IMR-90 (cell line): ENCODE measurements at regions not wholly inside any gene's neighbourhood (a gene's known extent, or its start where the extent isn't known, plus 50 kb on each side); places are given as distances from the start of the nearest gene placed in this dataset.

Experiments used
- ATAC-seq: fragments of 200-7000 bp; cut with Tn5 transposase; 2 replicates; pipeline ENCODE4 v1.9.1; 2020; ENCODE audit warnings: low read depth, mild to moderate bottlenecking, moderate library complexity
- BruUV-seq: library from RNA; stranded (reverse); fragments of 400-500 nt; replicated peaks from 2 replicates; lab custom pipeline; 2021; lab: Mats Ljungman, UMichigan
- CTCF ChIA-PET: fragments of 300-600 bp; formaldehyde crosslinking; extraction: SDS; loops from one replicate; lab custom pipeline; 2021; ENCODE audit warnings: antibody characterized with exemption; lab: Yijun Ruan, JAX
- POLR2A ChIA-PET: fragments of 300-600 bp; sonication (Branson Sonifier 250); formaldehyde crosslinking; loops from one replicate; lab custom pipeline; 2022; ENCODE audit warnings: antibody characterized with exemption; ENCODE audit not compliant: unreplicated experiment; lab: Charles Lee
- DNase-seq: peaks from one replicate; pipeline ENCODE4 v3.0.0; 2013
- H2AFZ ChIP-seq: replicated peaks from 2 replicates; pipeline ENCODE3; 2013; ENCODE audit warnings: low read length, mild to moderate bottlenecking; ENCODE audit not compliant: poor library complexity
- H2AK5ac ChIP-seq: 2 replicates; pipeline ENCODE4 v1.6.1; 2013; ENCODE audit warnings: low read depth, low read length, inconsistent platforms
- H2AK9ac ChIP-seq: replicated peaks from 2 replicates; pipeline ENCODE3; 2013; ENCODE audit warnings: mild to moderate bottlenecking, low read depth, low read length, moderate library complexity; ENCODE audit not compliant: poor library complexity
- H2BK120ac ChIP-seq: 2 replicates; pipeline ENCODE4 v1.6.1; 2013; ENCODE audit warnings: low read depth, low read length, inconsistent platforms
- H2BK15ac ChIP-seq: 3 replicates; pipeline ENCODE4 v1.6.1; 2013; ENCODE audit warnings: low read depth, low read length, inconsistent platforms
- H2BK20ac ChIP-seq: 2 replicates; pipeline ENCODE4 v1.6.1; 2013; ENCODE audit warnings: low read depth, mild to moderate bottlenecking, inconsistent platforms, low read length, moderate library complexity
- H2BK5ac ChIP-seq: 2 replicates; pipeline ENCODE4 v1.6.1; 2013; ENCODE audit warnings: mild to moderate bottlenecking, low read depth, low read length, inconsistent platforms; ENCODE audit not compliant: poor library complexity, severe bottlenecking
- H3K14ac ChIP-seq: replicated peaks from 2 replicates; pipeline ENCODE4 v1.6.1; 2013; ENCODE audit warnings: low read depth, low read length, inconsistent platforms
- H3K18ac ChIP-seq: 2 replicates; pipeline ENCODE4 v1.6.1; 2013; ENCODE audit warnings: low read depth, low read length, control low read depth
- H3K23ac ChIP-seq: 2 replicates; pipeline ENCODE4 v1.6.1; 2013; ENCODE audit warnings: low read depth, low read length, inconsistent platforms
- H3K27ac ChIP-seq: 2 replicates; pipeline ENCODE4 v1.5.1; 2013; ENCODE audit warnings: mild to moderate bottlenecking, control low read depth, low read length; ENCODE audit not compliant: insufficient read depth
- H3K27me3 ChIP-seq: 2 replicates; pipeline ENCODE4 v1.6.1; 2013; ENCODE audit warnings: low read length; ENCODE audit not compliant: control insufficient read depth, insufficient read depth
- H3K36me3 ChIP-seq: 2 replicates; pipeline ENCODE4 v1.6.1; 2013; ENCODE audit warnings: low read length, mixed read lengths; ENCODE audit not compliant: control insufficient read depth, insufficient read depth
- H3K4ac ChIP-seq: 2 replicates; pipeline ENCODE4 v1.6.1; 2013; ENCODE audit warnings: low read depth, low read length, inconsistent platforms
- H3K4me1 ChIP-seq: 2 replicates; pipeline ENCODE4 v1.6.1; 2013; ENCODE audit warnings: low read length, mixed read lengths; ENCODE audit not compliant: control insufficient read depth, insufficient read depth
- H3K4me2 ChIP-seq: 2 replicates; pipeline ENCODE4 v1.6.1; 2013; ENCODE audit warnings: low read depth, mild to moderate bottlenecking, control low read depth, low read length, moderate library complexity
- H3K4me3 ChIP-seq: 2 replicates; pipeline ENCODE4 v1.5.1; 2013; ENCODE audit warnings: low read depth, mild to moderate bottlenecking, control low read depth, low read length, moderate library complexity; ENCODE audit not compliant: insufficient read depth
- H3K56ac ChIP-seq: 2 replicates; pipeline ENCODE4 v1.6.1; 2013; ENCODE audit warnings: low read length, inconsistent platforms; ENCODE audit not compliant: insufficient read depth; ENCODE audit errors: extremely low read depth
- H3K79me1 ChIP-seq, 2 experiments: 2 replicates each; pipeline ENCODE4 v1.6.1; 2013; ENCODE audit warnings: low read length in 2 of 2, inconsistent platforms in 1 of 2, low read depth in 1 of 2
- H3K9ac ChIP-seq: 2 replicates; pipeline ENCODE4 v1.6.1; 2013; ENCODE audit warnings: low read depth, low read length, control low read depth
- H3K9me1 ChIP-seq: 2 replicates; pipeline ENCODE4 v1.6.1; 2013; ENCODE audit warnings: low read length, inconsistent platforms; ENCODE audit not compliant: insufficient read depth
- H3K9me3 ChIP-seq: 2 replicates; pipeline ENCODE4 v1.6.1; 2013; ENCODE audit warnings: low read length; ENCODE audit not compliant: control insufficient read depth, insufficient read depth
- H4K20me1 ChIP-seq: 2 replicates; pipeline ENCODE4 v1.6.1; 2013; ENCODE audit warnings: low read length, inconsistent platforms; ENCODE audit not compliant: insufficient read depth
- H4K5ac ChIP-seq: 2 replicates; pipeline ENCODE4 v1.6.1; 2013; ENCODE audit warnings: mild to moderate bottlenecking, low read depth, low read length, control low read depth
- H4K8ac ChIP-seq, 2 experiments: 2 replicates each; pipeline ENCODE4 v1.6.1; 2013; ENCODE audit warnings: low read depth in 2 of 2, low read length in 2 of 2, control low read depth in 1 of 2, inconsistent platforms in 1 of 2
- H4K91ac ChIP-seq: 2 replicates; pipeline ENCODE4 v1.6.1; 2013; ENCODE audit warnings: low read depth, low read length, inconsistent platforms; ENCODE audit not compliant: insufficient read depth
- BHLHE40 ChIP-seq: fragments of 150-350 bp; IDR thresholded peaks from 2 replicates; pipeline ENCODE4 v1.6.1; 2016; ENCODE audit warnings: mild to moderate bottlenecking, low read depth, low read length
- CEBPB ChIP-seq: IDR thresholded peaks from 2 replicates; pipeline ENCODE4 v1.6.1; 2012; ENCODE audit warnings: low read depth, low read length, improper control_type of control experiment
- CHD1 ChIP-seq: IDR thresholded peaks from 2 replicates; pipeline ENCODE4 v1.6.1; 2012; ENCODE audit warnings: low read depth, low read length, improper control_type of control experiment
- ELK1 ChIP-seq: fragments of 150-350 bp; IDR thresholded peaks from 2 replicates; pipeline ENCODE4 v1.6.1; 2016; ENCODE audit warnings: low read depth, mild to moderate bottlenecking, low read length, moderate library complexity, borderline replicate concordance
- FOS ChIP-seq: fragments of 150-350 bp; IDR thresholded peaks from 2 replicates; pipeline ENCODE4 v1.6.1; 2016; ENCODE audit warnings: low read depth, low read length
- MAFK ChIP-seq: IDR thresholded peaks from 2 replicates; pipeline ENCODE4 v1.6.1; 2012; ENCODE audit warnings: low read depth, low read length, improper control_type of control experiment
- MAZ ChIP-seq: IDR thresholded peaks from 2 replicates; pipeline ENCODE4 v1.6.1; 2012; ENCODE audit warnings: low read depth, mild to moderate bottlenecking, low read length, improper control_type of control experiment, moderate library complexity, borderline replicate concordance
- MXI1 ChIP-seq: IDR thresholded peaks from 2 replicates; pipeline ENCODE4 v1.6.1; 2012; ENCODE audit warnings: low read depth, mild to moderate bottlenecking, low read length, moderate library complexity, borderline replicate concordance
- NFE2L2 ChIP-seq: fragments of 150-350 bp; IDR thresholded peaks from 2 replicates; pipeline ENCODE4 v1.6.1; 2016; ENCODE audit warnings: low read depth, mild to moderate bottlenecking, low read length
- POLR2A ChIP-seq: IDR thresholded peaks from 2 replicates; pipeline ENCODE4 v1.6.1; 2012; ENCODE audit warnings: mild to moderate bottlenecking, low read depth, low read length
- RAD21 ChIP-seq: IDR thresholded peaks from 2 replicates; pipeline ENCODE4 v1.6.1; 2012; ENCODE audit warnings: low read length, improper control_type of control experiment
- RCOR1 ChIP-seq: IDR thresholded peaks from 2 replicates; pipeline ENCODE4 v1.6.1; 2012; ENCODE audit warnings: mild to moderate bottlenecking, low read length, improper control_type of control experiment; ENCODE audit not compliant: insufficient replicate concordance
- RFX5 ChIP-seq: IDR thresholded peaks from 2 replicates; pipeline ENCODE4 v1.8.0; 2012; ENCODE audit warnings: low read depth, mild to moderate bottlenecking, low read length, moderate library complexity
- SMC3 ChIP-seq: fragments of 150-350 bp; IDR thresholded peaks from 2 replicates; pipeline ENCODE4 v1.6.1; 2016; ENCODE audit warnings: low read depth, mild to moderate bottlenecking, antibody characterized with exemption, low read length, moderate library complexity
- USF2 ChIP-seq: fragments of 150-350 bp; IDR thresholded peaks from 2 replicates; pipeline ENCODE4 v1.6.1; 2017; ENCODE audit warnings: mild to moderate bottlenecking, antibody characterized with exemption, low read length, low read depth
- WGBS, 2 experiments: methylation state at CpG; one replicate each; pipeline versions ENCODE4 v1.1.5 to v1.1.7; 2013; ENCODE audit warnings: missing lambda C conversion rate in 2 of 2; ENCODE audit not compliant: insufficient read length in 1 of 2; ENCODE audit errors: extremely low coverage in 2 of 2; 5-methylcytosine and 5-hydroxymethylcytosine counted together
- dilution Hi-C: fragments of 300-500 bp; cut with HindIII; formaldehyde crosslinking; loops from one replicate; pipeline ENCODE4 v1.14.3; 2018; ENCODE audit warnings: low sequenced_read_pairs; ENCODE audit not compliant: unreplicated experiment
- in situ Hi-C: fragments of 300-500 bp; cut with MboI; formaldehyde crosslinking; loops from 3 replicates; pipeline ENCODE4 v1.14.3; 2019; ENCODE audit warnings: low sequenced_read_pairs, inconsistent platforms, mixed read lengths
- intact Hi-C: fragments of 100-400 bp; cut with micrococcal nuclease; formaldehyde crosslinking; loops from 2 replicates; pipeline ENCODE4 v1.10.0; 2022
- TF ChIP-seq, protein P1 (sequence below): conservative IDR thresholded peaks from 2 replicates; pipeline ENCODE4 v1.5.1; 2012; ENCODE audit warnings: mild to moderate bottlenecking, low read depth, low read length, improper control_type of control experiment

DNA sequence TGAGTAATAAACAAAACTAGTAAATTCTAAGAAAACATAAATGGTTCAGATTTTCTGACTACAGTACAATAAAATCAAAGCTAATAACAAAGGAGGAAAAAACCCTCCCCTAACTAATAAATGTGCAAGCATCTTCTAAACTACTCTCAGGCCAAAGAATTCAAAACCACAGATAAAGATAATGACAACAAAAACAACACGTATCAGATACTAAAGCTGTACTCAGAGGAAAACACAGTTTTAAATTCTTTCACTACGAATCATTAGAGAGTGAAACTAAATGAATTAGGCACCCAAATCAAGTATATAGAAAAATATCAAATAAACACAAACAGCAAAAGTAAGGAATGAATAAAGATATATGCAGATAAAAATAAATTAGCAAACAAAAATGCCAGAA, 200.9 kb downstream of the TEX36 start:
- ChIA-PET POLR2A (no interaction called here), CTCF (no interaction called here)
- H4K5ac ChIP-seq: no peak overlapping the region
- no peak overlapping the region for H3K56ac ChIP-seq
- no peaks in the 10 kb centered on the region for H3K79me1 ChIP-seq
- no peak overlapping the region for H3K4me2 ChIP-seq
- H3K4ac ChIP-seq: no peak overlapping the region
- no CpG with 5 or more reads among the region's 2 CpGs for WGBS, 2 experiments
- H4K20me1 ChIP-seq: no peaks in the 10 kb centered on the region
- H3K4me3 ChIP-seq: no peak overlapping the region
- H3K18ac ChIP-seq: no peak overlapping the region
- no peak overlapping the region for H3K23ac ChIP-seq
- H4K8ac ChIP-seq: no peak overlapping the region
- dilution Hi-C loops (no loop called here), intact Hi-C loops (no loop called here), in situ Hi-C loops (no loop called here)
- H3K36me3 ChIP-seq: no peaks in the 10 kb centered on the region
- no peak overlapping the region for H2BK120ac ChIP-seq
- H2AK5ac ChIP-seq: no peak overlapping the region
- H2BK15ac ChIP-seq: no peak overlapping the region
- no peak overlapping the region for H2BK5ac ChIP-seq
- no peaks in the 10 kb centered on the region for H3K4me1 ChIP-seq
- DNase-seq (no peak), ATAC-seq (no peak)
- H2BK20ac ChIP-seq: no peak overlapping the region
- no peaks in the 10 kb centered on the region for H3K27me3 ChIP-seq
- no peaks in the 10 kb centered on the region for H3K9me1 ChIP-seq
- H2AFZ ChIP-seq: no peak overlapping the region
- no peak overlapping the region for H4K91ac ChIP-seq
- H3K9ac ChIP-seq: no peak overlapping the region
- no TSS peak for BruUV-seq
- no peaks in the 10 kb centered on the region for H3K9me3 ChIP-seq
- no peak overlapping the region for H2AK9ac ChIP-seq
- no peak for TF ChIP-seq MAFK
- no peak for TF ChIP-seq RFX5
- TF ChIP-seq FOS: no peak
- no peak for TF ChIP-seq MAZ
- no peak for TF ChIP-seq SMC3
- TF ChIP-seq RAD21: no peak
- TF ChIP-seq NFE2L2: no peak
- TF ChIP-seq RCOR1: no peak
- TF ChIP-seq, protein P1, sequence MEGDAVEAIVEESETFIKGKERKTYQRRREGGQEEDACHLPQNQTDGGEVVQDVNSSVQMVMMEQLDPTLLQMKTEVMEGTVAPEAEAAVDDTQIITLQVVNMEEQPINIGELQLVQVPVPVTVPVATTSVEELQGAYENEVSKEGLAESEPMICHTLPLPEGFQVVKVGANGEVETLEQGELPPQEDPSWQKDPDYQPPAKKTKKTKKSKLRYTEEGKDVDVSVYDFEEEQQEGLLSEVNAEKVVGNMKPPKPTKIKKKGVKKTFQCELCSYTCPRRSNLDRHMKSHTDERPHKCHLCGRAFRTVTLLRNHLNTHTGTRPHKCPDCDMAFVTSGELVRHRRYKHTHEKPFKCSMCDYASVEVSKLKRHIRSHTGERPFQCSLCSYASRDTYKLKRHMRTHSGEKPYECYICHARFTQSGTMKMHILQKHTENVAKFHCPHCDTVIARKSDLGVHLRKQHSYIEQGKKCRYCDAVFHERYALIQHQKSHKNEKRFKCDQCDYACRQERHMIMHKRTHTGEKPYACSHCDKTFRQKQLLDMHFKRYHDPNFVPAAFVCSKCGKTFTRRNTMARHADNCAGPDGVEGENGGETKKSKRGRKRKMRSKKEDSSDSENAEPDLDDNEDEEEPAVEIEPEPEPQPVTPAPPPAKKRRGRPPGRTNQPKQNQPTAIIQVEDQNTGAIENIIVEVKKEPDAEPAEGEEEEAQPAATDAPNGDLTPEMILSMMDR: no peak
- no peak for TF ChIP-seq BHLHE40
- no peak for TF ChIP-seq USF2
- no peak for TF ChIP-seq MXI1
- no peak for TF ChIP-seq CHD1
- no peak for TF ChIP-seq CEBPB
- no peak for TF ChIP-seq POLR2A
- TF ChIP-seq ELK1: no peak
- no peak overlapping the region for H3K27ac ChIP-seq
- no peak overlapping the region for H3K14ac ChIP-seq
